CD4-positive, alpha-beta T cell treated with Interleukin-4 for 1 hour (primary cell): ENCODE measurements at regions not wholly inside any gene's neighbourhood (a gene's known extent, or its start where the extent isn't known, plus 50 kb on each side); places are given as distances from the start of the nearest gene placed in this dataset.

ENCODE experiments used
- DNase-seq, 2 donors: peaks; one replicate each; pipeline ENCODE4 v3.0.0-alpha.2; 2020 to 2022

- DNase-seq = no peak
These were observed 110.4 kb upstream of the AKIP1 start for GRCh38 chr11:8800520-8801110.

GRCh38 chr11:8801121-8801520 lies 109.9 kb upstream of the AKIP1 start:
- no peak for DNase-seq

GRCh38 chr11:8802251-8802650 lies 108.7 kb upstream of the AKIP1 start:
- no peak for DNase-seq

- DNase-seq = no peak
These were observed 107.0 kb upstream of the AKIP1 start for GRCh38 chr11:8803973-8804372.

DNA sequence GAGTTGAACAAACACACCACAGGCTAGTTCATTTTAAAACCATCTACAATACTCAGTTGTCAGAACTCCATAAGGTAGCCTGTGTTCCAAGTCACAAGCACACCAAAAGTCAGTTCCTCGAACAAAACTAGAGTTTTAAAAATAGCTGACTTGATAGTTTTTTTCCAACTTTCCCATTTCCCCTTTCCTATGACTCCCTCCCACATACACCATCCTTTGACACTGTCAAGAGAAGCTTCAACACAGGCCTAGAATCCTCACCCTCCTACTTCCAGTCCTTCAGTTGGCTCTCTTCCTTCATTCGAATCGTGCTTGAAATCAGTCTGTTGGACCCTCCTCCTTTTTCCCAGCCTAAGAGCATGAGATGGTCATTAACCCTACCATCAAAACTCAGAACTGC lies 105.7 kb upstream of the AKIP1 start:
- no peak for DNase-seq

DNA sequence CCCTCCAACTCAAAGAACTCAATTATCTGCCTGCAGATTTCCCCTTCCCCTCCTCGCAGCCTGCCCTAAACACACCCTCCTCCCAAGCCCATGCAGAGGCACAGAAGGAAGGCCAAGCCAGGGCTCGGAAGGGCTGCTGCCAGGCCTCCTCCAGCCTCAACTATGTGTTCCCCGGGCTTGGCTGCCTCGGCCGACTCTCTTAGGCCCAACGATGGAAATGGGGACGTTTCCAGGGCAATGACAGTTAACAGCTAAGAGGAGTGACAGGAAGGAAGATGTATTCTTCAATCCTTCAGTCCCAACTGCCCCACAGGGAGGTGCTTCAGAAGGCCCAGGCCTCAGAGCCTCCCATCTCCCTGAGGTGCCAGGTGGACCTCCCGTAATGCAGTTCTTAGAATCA lies 104.0 kb upstream of the AKIP1 start:
- no peak for DNase-seq

DNA sequence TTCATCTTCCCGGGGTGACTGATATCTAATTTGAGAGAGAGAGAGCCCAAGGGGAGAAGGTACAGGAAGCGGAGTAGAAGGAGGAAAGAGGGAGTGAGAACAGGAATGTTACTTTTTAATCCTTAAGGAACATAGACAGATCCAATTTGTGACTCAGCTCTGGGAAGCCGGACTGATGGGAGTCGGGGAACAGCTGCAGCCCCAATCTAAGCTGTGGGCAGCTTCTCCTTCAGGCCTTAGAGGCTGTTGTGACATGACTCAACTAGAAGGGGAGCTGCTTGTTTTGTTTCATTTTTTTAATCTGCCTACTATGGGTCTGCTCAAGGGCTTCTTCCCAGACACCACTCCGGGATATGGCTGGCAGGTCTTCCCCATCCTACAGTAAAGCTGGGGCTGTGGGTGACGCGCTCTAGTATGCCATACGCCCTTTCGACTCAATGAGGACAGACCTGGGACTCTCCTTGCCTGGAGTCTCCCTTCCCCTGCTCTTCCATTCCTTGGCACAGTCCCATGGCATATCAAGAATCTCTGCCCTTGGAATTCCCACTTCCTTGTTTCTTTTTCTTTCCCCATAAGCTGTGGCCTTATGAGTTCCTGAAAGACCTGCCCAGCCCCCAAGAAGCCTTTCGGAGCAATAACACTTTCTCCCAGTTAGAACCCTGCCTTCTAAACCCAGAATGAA lies 103.3 kb upstream of the AKIP1 start:
- no peak for DNase-seq

- DNase-seq = no peak
These were observed 102.8 kb upstream of the AKIP1 start for GRCh38 chr11:8808226-8808585.

DNA sequence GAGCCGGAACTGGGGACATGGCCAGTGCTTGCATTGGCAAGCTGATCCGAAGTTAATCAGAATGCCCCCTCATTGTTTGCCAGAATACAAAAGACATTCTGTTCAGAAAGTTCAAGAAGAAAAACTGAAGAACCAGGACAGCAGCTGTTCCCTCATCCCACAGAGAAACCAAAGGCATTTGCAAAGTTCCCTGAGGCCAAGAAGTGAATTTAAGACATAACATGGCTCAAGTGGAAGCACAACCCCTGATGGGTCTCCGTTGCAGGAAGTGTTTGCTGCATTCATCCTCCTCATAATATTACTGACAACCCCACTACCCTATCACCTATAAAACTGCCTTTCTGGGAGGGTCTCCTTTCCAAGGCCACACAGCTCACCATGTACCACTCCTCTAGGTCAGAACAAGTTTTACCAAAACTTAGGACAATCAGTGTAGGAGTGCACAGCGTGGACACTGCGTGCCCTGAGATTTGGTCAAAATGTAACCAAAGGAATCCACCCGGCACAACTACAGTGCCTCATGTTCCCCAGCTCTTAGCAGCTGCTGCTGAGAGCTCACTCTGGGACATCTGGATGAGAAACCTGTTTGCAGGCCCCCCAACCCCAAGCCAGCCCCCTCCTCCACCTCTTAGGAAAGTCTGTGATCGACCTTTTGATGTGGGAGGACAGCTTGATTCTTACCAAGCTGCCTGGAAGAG lies 101.6 kb upstream of the AKIP1 start:
- no peak for DNase-seq

- no peak for DNase-seq
These were observed 101.0 kb upstream of the AKIP1 start for GRCh38 chr11:8809939-8810539.

DNA sequence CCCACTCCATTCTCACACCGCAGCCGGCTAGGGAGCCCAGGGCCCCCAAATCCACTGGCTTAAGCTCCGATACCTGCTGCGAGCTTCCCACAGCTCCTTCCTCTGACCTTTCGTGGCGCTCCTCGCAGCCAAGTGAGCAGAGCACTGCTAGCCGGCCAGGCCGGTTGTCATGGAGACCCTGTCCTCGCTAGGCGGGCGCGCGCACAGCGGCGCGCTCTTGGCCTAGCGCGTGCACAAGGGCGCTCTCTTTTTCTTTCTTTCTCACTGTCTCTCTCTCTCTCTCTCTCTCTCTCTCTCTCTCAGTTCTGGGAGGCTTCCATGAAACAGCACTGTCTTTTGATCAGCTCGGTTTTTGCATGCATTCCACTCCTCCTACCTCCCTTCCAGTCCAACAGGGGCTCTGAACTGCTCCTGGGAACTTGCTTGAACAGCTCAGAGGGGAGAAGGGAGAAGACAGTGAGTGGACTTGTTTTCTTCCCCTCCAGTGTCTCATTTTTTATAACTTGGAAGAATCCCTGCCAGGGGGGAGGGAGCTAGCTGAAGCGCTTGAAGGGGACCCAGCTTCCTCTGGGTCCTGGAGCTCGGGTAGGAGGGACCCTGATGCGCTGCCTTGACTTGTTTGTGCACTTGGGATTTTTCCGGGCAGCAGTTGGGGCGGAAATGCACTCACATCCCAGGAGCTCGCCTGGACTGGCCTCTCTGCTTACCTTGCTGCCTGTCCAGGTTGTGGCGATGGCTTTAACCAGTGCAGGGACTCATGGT lies 100.3 kb upstream of the AKIP1 start:
- peak in 1 of 2 donors; percentile 14 for DNase-seq

DNA sequence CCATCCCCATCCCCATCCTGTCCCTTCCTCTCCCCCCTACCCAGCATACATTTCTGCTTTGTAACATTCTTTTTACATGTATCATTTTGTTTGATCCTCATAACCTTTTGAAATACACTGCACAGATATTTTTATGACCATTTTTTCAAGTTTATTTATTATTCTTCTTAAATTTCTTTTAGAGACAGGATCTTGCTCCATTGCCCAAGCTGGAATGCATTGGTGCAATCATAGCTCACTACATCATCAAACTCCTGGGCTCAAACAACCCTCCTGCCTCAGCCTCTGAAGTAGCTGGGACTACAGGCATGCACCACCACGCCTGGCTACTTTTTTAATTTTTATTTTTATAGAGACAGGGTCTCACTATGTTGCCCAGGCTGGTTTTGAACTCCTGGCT lies 99.4 kb upstream of the AKIP1 start:
- no peak for DNase-seq

GRCh38 chr11:8812438-8812837 lies 98.6 kb upstream of the AKIP1 start:
- peak in 1 of 2 donors; percentile 35 for DNase-seq

DNA sequence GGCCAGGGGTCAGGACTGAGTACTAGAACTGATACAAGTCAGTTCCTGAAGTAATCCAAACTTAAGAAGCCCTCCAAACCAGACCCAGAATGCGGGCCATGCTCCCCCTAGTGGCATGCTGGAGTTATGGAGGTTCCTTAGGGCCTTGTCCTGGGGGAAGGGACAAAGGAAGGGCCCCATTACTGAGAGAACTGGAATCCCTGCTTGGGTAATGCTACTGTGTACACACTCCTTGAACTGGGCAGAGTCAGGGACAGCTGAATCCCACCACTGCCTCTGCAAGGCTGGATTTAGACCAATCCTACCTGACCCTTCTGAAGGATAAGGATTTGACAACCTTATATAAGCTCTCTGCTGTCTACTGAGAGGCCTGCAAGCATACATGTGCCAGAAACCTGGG lies 97.3 kb upstream of the AKIP1 start:
- DNase-seq = peak; percentile 30 to 48

GRCh38 chr11:8814209-8814922 lies 96.6 kb upstream of the AKIP1 start:
- no peak for DNase-seq

DNA sequence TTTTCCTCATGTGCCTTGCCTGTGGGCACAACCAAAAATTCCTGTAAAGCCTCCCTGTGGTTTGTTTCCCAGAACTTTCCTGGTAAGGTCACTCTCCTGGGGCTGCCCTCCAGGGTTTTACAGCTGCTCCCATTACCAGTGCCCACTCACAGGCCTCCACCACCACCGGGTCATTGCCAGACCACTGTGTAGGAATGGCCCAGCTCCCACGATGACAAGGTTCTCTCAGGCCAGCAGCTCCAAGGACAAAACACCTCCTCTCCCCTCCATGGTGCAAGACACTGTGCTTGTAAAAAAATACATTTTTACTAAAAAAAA lies 96.1 kb upstream of the AKIP1 start:
- no peak for DNase-seq

GRCh38 chr11:8818421-8818820 lies 92.6 kb upstream of the AKIP1 start:
- DNase-seq = no peak

DNA sequence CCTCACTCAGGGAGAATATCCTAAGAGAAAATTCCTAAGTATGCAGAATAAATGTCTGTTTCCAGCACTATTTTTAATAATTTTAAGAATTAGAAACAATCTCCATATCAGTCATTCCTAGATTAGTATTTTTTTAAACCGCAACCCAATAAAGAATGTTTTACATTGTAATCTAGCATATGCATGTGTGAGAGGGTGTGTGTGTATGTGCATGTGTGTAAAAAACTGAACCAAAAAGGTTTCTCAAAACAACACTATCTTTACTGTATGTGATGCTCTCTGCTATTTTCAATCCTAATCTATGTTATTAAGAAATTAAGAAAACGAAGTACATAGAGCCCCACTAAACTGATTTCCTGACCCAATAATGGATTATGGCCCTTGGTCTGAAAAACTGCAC lies 90.6 kb upstream of the AKIP1 start:
- DNase-seq = no peak

GRCh38 chr11:8822469-8822868 lies 88.5 kb upstream of the AKIP1 start:
- no peak for DNase-seq

DNA sequence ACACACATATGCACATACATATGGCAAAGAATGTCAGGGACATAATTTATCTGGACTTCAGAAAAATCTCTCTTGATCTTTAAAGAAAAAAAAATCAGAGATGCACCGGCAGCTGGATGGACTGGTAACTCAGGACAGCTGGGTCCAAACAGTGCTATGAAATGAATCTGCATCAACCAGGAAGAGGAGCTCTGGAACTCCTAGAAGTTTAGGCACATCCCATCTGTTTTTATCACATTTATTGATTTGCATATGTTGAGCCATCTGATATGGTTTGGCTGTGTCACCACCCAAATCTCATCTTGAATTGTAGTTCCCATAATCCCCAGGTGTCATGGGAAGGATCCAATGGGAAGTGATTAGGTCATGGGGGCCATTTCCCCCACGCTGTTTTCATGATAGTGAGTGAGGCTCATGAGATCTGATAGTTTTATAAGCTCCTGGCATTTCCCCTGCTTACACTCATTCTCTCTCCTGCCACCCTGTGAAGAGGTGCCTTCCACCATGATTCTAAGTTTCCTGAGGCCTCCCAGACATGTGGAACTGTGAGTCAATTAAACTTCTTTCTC lies 87.7 kb upstream of the AKIP1 start:
- no peak for DNase-seq

GRCh38 chr11:8826139-8826786 lies 84.7 kb upstream of the AKIP1 start:
- DNase-seq = no peak
